ENCODE measurements at regions not wholly inside any gene's neighbourhood (a gene's known extent, or its start where the extent isn't known, plus 50 kb on each side); places are given as distances from the start of the nearest gene placed in this dataset.
"Not testable (repeated sequence)": the region's sequence is repeated elsewhere in the genome, so short reads cannot be mapped to it uniquely, and the experiment has no call there.

- DNase-seq = no peak
These were observed 139.3 kb upstream of the ALDH1B1 start for GRCh38 chr9:38253200-38253599.

GRCh38 chr9:38251036-38251860 is 141.3 kb upstream of the ALDH1B1 start:
- no peak for DNase-seq

- no peak for DNase-seq
These were observed 142.0 kb upstream of the ALDH1B1 start for GRCh38 chr9:38250279-38251035.

GRCh38 chr9:38249587-38250210 is 142.8 kb upstream of the ALDH1B1 start:
- DNase-seq = no peak

- no peak for DNase-seq
These were observed 143.5 kb upstream of the ALDH1B1 start for GRCh38 chr9:38249049-38249448.

- no peak for DNase-seq
These were observed 145.7 kb upstream of the ALDH1B1 start for GRCh38 chr9:38246833-38247232.

GRCh38 chr9:38244971-38245370 is 147.5 kb upstream of the ALDH1B1 start:
- DNase-seq = no peak

- no peak for DNase-seq
These were observed 148.5 kb upstream of the ALDH1B1 start for GRCh38 chr9:38243993-38244392.

GRCh38 chr9:38242151-38242550 is 150.4 kb upstream of the ALDH1B1 start:
- DNase-seq = not testable (repeated sequence)

- DNase-seq = no peak
These were observed 152.5 kb upstream of the ALDH1B1 start for GRCh38 chr9:38240051-38240450.

GRCh38 chr9:38235244-38235643 is 157.3 kb upstream of the ALDH1B1 start:
- no peak for DNase-seq

- DNase-seq = no peak
These were observed 157.9 kb upstream of the ALDH1B1 start for GRCh38 chr9:38234479-38235170.

GRCh38 chr9:38233796-38234355 is 158.6 kb upstream of the ALDH1B1 start:
- DNase-seq = no peak

GRCh38 chr9:38233343-38233742 is 159.2 kb upstream of the ALDH1B1 start:
- DNase-seq = no peak

- DNase-seq = no peak
These were observed 159.6 kb upstream of the ALDH1B1 start for GRCh38 chr9:38232895-38233294.

- no peak for DNase-seq
These were observed 160.6 kb upstream of the SHB start for GRCh38 chr9:38229504-38230155.

- DNase-seq = no peak
These were observed 160.1 kb upstream of the SHB start for GRCh38 chr9:38229104-38229500.

- no peak for DNase-seq
These were observed 159.5 kb upstream of the SHB start for GRCh38 chr9:38228331-38229103.

GRCh38 chr9:38227656-38228055 is 158.6 kb upstream of the SHB start:
- peak; percentile 20 for DNase-seq

GRCh38 chr9:38227061-38227540 is 158.1 kb upstream of the SHB start:
- DNase-seq = peak; percentile 69

GRCh38 chr9:38226491-38226951 is 157.5 kb upstream of the SHB start:
- peak; percentile 54 for DNase-seq
